Naive B cell (primary cell): ENCODE measurements at regions not wholly inside any gene's neighbourhood (a gene's known extent, or its start where the extent isn't known, plus 50 kb on each side); places are given as distances from the start of the nearest gene placed in this dataset.

Source experiments
- ATAC-seq, 2 donors: fragments of 150-1000 bp; cut with Tn5 transposase; 2 replicates each; pipeline ENCODE4 v1.10.0; 2021; ENCODE audit warnings: low read depth in 2 of 2, mild to moderate bottlenecking in 2 of 2, moderate library complexity in 2 of 2
- DNase-seq: peaks from one replicate; pipeline ENCODE4 v3.0.0; 2022
- H3K27ac Mint-ChIP-seq, 6 donors: one replicate each; pipeline ENCODE4 v1.8.0; 2020 to 2022; ENCODE audit warnings: mild to moderate bottlenecking in 6 of 6, mixed read lengths in 6 of 6, moderate library complexity in 5 of 6, inconsistent platforms in 2 of 6
- H3K27me3 Mint-ChIP-seq, 3 donors: one replicate each; pipeline ENCODE4 v1.8.0; 2021 to 2022; ENCODE audit warnings: mixed read lengths in 3 of 3, mild to moderate bottlenecking in 1 of 3
- H3K36me3 Mint-ChIP-seq, 2 donors: one replicate each; pipeline ENCODE4 v1.8.0; 2020 to 2022; ENCODE audit warnings: mixed read lengths in 2 of 2, inconsistent platforms in 1 of 2, mild to moderate bottlenecking in 1 of 2
- H3K4me1 Mint-ChIP-seq, 3 donors: one replicate each; pipeline ENCODE4 v1.8.0; 2020 to 2022; ENCODE audit warnings: mixed read lengths in 3 of 3, inconsistent platforms in 1 of 3, mild to moderate bottlenecking in 1 of 3, moderate library complexity in 1 of 3
- H3K4me3 Mint-ChIP-seq, 8 donors: one replicate each; pipeline ENCODE4 v1.8.0; 2020 to 2022; ENCODE audit warnings: mild to moderate bottlenecking in 8 of 8, mixed read lengths in 8 of 8, moderate library complexity in 8 of 8, inconsistent platforms in 2 of 8
- H3K9me3 Mint-ChIP-seq, 7 donors: one replicate each; pipeline ENCODE4 v1.8.0; 2020 to 2022; ENCODE audit warnings: mixed read lengths in 7 of 7, mild to moderate bottlenecking in 5 of 7, inconsistent platforms in 2 of 7, moderate library complexity in 1 of 7

GRCh38 chr4:92106816-92107215, 196.9 kb upstream of the GRID2 start:
- ATAC-seq: no peak
- DNase-seq: no peak
- Mint-ChIP-seq H3K27me3 (no peaks in the 10 kb centered on the region), H3K36me3 (no peaks in the 10 kb centered on the region), H3K4me3 (no peak overlapping the region), H3K27ac (no peak overlapping the region), H3K4me1 (no peaks in the 10 kb centered on the region), H3K9me3 (peaks cover 0 to 7% (median 0%) of the 10 kb centered on the region in 7 donors)

GRCh38 chr4:92111493-92111892, 192.3 kb upstream of the GRID2 start:
- ATAC-seq: no peak
- Mint-ChIP-seq H3K27me3 (no peaks in the 10 kb centered on the region), H3K27ac (no peak overlapping the region), H3K9me3 (peaks cover 0 to 6% (median 0%) of the 10 kb centered on the region in 7 donors), H3K4me1 (no peaks in the 10 kb centered on the region), H3K36me3 (no peaks in the 10 kb centered on the region), H3K4me3 (no peak overlapping the region)
- DNase-seq: no peak

GRCh38 chr4:92112805-92113204, 191.0 kb upstream of the GRID2 start:
- Mint-ChIP-seq H3K27ac (no peak overlapping the region), H3K4me1 (no peaks in the 10 kb centered on the region), H3K4me3 (no peak overlapping the region), H3K36me3 (no peaks in the 10 kb centered on the region), H3K27me3 (no peaks in the 10 kb centered on the region), H3K9me3 (peaks cover 0 to 3% (median 0%) of the 10 kb centered on the region in 7 donors)
- DNase-seq (no peak), ATAC-seq (no peak)

- no peak overlapping the region for H3K4me3 Mint-ChIP-seq
- no peaks in the 10 kb centered on the region for H3K36me3 Mint-ChIP-seq
- no peaks in the 10 kb centered on the region for H3K4me1 Mint-ChIP-seq
- ATAC-seq (no peak), DNase-seq (no peak)
- H3K27me3 Mint-ChIP-seq: no peaks in the 10 kb centered on the region
- no peak overlapping the region for H3K27ac Mint-ChIP-seq
- H3K9me3 Mint-ChIP-seq: peaks cover 0 to 2% (median 0%) of the 10 kb centered on the region in 7 donors
These were observed 182.8 kb upstream of the GRID2 start for GRCh38 chr4:92120810-92121498.

- Mint-ChIP-seq H3K27ac (no peak overlapping the region), H3K4me3 (no peak overlapping the region)
- no peak for DNase-seq
These were observed 180.9 kb upstream of the GRID2 start for GRCh38 chr4:92122911-92123310.

GRCh38 chr4:92128676-92129075, 175.1 kb upstream of the GRID2 start:
- no peak overlapping the region for H3K27ac Mint-ChIP-seq
- peaks cover 7 to 26% (median 17%) of the 10 kb centered on the region in 7 donors for H3K9me3 Mint-ChIP-seq
- no peaks in the 10 kb centered on the region for H3K4me1 Mint-ChIP-seq
- H3K4me3 Mint-ChIP-seq: no peak overlapping the region
- DNase-seq (no peak), ATAC-seq (no peak)
- H3K27me3 Mint-ChIP-seq: no peaks in the 10 kb centered on the region
- no peaks in the 10 kb centered on the region for H3K36me3 Mint-ChIP-seq

More at GRCh38 chr4:92122911-92123310, 180.9 kb upstream of the GRID2 start:
- peaks cover 0 to 9% (median 0%) of the 10 kb centered on the region in 7 donors for H3K9me3 Mint-ChIP-seq
- H3K36me3 Mint-ChIP-seq: no peaks in the 10 kb centered on the region
- no peaks in the 10 kb centered on the region for H3K4me1 Mint-ChIP-seq
- no peaks in the 10 kb centered on the region for H3K27me3 Mint-ChIP-seq
- no peak for ATAC-seq

GRCh38 chr4:92129408-92129994, 174.3 kb upstream of the GRID2 start:
- H3K4me3 Mint-ChIP-seq: no peak overlapping the region
- DNase-seq (no peak), ATAC-seq (no peak)
- no peak overlapping the region for H3K27ac Mint-ChIP-seq
- no peaks in the 10 kb centered on the region for H3K27me3 Mint-ChIP-seq
- H3K9me3 Mint-ChIP-seq: peaks cover 7 to 34% (median 17%) of the 10 kb centered on the region in 7 donors
- no peaks in the 10 kb centered on the region for H3K4me1 Mint-ChIP-seq
- H3K36me3 Mint-ChIP-seq: no peaks in the 10 kb centered on the region

GRCh38 chr4:92136434-92136833, 167.3 kb upstream of the GRID2 start:
- ATAC-seq (no peak), DNase-seq (no peak)
- no peaks in the 10 kb centered on the region for H3K36me3 Mint-ChIP-seq
- peaks cover 8 to 35% (median 12%) of the 10 kb centered on the region in 7 donors for H3K9me3 Mint-ChIP-seq
- H3K27me3 Mint-ChIP-seq: no peaks in the 10 kb centered on the region
- no peak overlapping the region for H3K4me3 Mint-ChIP-seq
- no peaks in the 10 kb centered on the region for H3K4me1 Mint-ChIP-seq
- no peak overlapping the region for H3K27ac Mint-ChIP-seq

- peaks cover 5 to 43% (median 9%) of the 10 kb centered on the region in 7 donors for H3K9me3 Mint-ChIP-seq
- DNase-seq: no peak
- H3K27ac Mint-ChIP-seq: no peak overlapping the region
- H3K4me1 Mint-ChIP-seq: no peaks in the 10 kb centered on the region
- no peak for ATAC-seq
- H3K4me3 Mint-ChIP-seq: no peak overlapping the region
- no peaks in the 10 kb centered on the region for H3K27me3 Mint-ChIP-seq
- H3K36me3 Mint-ChIP-seq: no peaks in the 10 kb centered on the region
These were observed 140.4 kb upstream of the GRID2 start for GRCh38 chr4:92163348-92163747.

- Mint-ChIP-seq H3K36me3 (no peaks in the 10 kb centered on the region), H3K27me3 (no peaks in the 10 kb centered on the region), H3K4me3 (no peak overlapping the region), H3K27ac (no peak overlapping the region), H3K4me1 (no peaks in the 10 kb centered on the region), H3K9me3 (peaks cover 2 to 21% (median 6%) of the 10 kb centered on the region in 7 donors)
- no peak for DNase-seq
- no peak for ATAC-seq
These were observed 133.4 kb upstream of the GRID2 start for GRCh38 chr4:92170340-92170739.

- H3K4me1 Mint-ChIP-seq: no peaks in the 10 kb centered on the region
- H3K9me3 Mint-ChIP-seq: peaks cover 0 to 13% (median 2%) of the 10 kb centered on the region in 7 donors
- no peaks in the 10 kb centered on the region for H3K27me3 Mint-ChIP-seq
- no peak for DNase-seq
- no peak overlapping the region for H3K27ac Mint-ChIP-seq
- ATAC-seq: no peak
- no peaks in the 10 kb centered on the region for H3K36me3 Mint-ChIP-seq
- H3K4me3 Mint-ChIP-seq: no peak overlapping the region
These were observed 131.6 kb upstream of the GRID2 start for GRCh38 chr4:92172203-92172602.

GRCh38 chr4:92175250-92175649, 128.5 kb upstream of the GRID2 start:
- ATAC-seq (no peak), DNase-seq (no peak)
- H3K9me3 Mint-ChIP-seq: peaks cover 0 to 7% (median 2%) of the 10 kb centered on the region in 7 donors
- no peak overlapping the region for H3K4me3 Mint-ChIP-seq
- no peaks in the 10 kb centered on the region for H3K27me3 Mint-ChIP-seq
- no peaks in the 10 kb centered on the region for H3K4me1 Mint-ChIP-seq
- no peak overlapping the region for H3K27ac Mint-ChIP-seq
- no peaks in the 10 kb centered on the region for H3K36me3 Mint-ChIP-seq

GRCh38 chr4:92182006-92182735, 121.6 kb upstream of the GRID2 start:
- H3K36me3 Mint-ChIP-seq: no peaks in the 10 kb centered on the region
- H3K4me1 Mint-ChIP-seq: no peaks in the 10 kb centered on the region
- H3K27ac Mint-ChIP-seq: no peak overlapping the region
- ATAC-seq (no peak), DNase-seq (no peak)
- no peaks in the 10 kb centered on the region for H3K27me3 Mint-ChIP-seq
- H3K4me3 Mint-ChIP-seq: no peak overlapping the region
- H3K9me3 Mint-ChIP-seq: peaks cover 4 to 18% (median 6%) of the 10 kb centered on the region in 7 donors
